GM19328 (cell line): ENCODE measurements at regions not wholly inside any gene's neighbourhood (a gene's known extent, or its start where the extent isn't known, plus 50 kb on each side); places are given as distances from the start of the nearest gene placed in this dataset.
"Not testable (repeated sequence)": the region's sequence is repeated elsewhere in the genome, so short reads cannot be mapped to it uniquely, and the experiment has no call there.

Experiments used
- ATAC-seq: cut with Tn5 transposase; IDR thresholded peaks from one replicate; pipeline ENCODE4 v1.9.1; 2021; ENCODE audit warnings: mild to moderate bottlenecking, moderate library complexity; ENCODE audit not compliant: unreplicated experiment

- ATAC-seq, result not testable (repeated sequence)
Observed at GRCh38 chr1:143845193-143845592, 126.6 kb downstream of the FAM72C start.

- not testable (repeated sequence) for ATAC-seq
Observed at GRCh38 chr1:143842058-143842457, 129.7 kb downstream of the FAM72C start.

- not testable (repeated sequence) for ATAC-seq
Observed at GRCh38 chr1:143839182-143839581, 132.6 kb downstream of the FAM72C start.

- not testable (repeated sequence) for ATAC-seq
Observed at GRCh38 chr1:143838598-143838929, 133.2 kb downstream of the FAM72C start.

- ATAC-seq, result not testable (repeated sequence)
Observed at GRCh38 chr1:143837924-143838597, 133.7 kb downstream of the FAM72C start.

GRCh38 chr1:143833376-143833775, 138.4 kb downstream of the FAM72C start:
- not testable (repeated sequence) for ATAC-seq

GRCh38 chr1:143832379-143832716, 139.4 kb downstream of the FAM72C start:
- not testable (repeated sequence) for ATAC-seq

- ATAC-seq, result not testable (repeated sequence)
Observed at GRCh38 chr1:143831479-143832378, 140.1 kb downstream of the FAM72C start.

GRCh38 chr1:143826162-143826561, 145.6 kb downstream of the FAM72C start:
- not testable (repeated sequence) for ATAC-seq

GRCh38 chr1:143824266-143824665, 147.5 kb downstream of the FAM72C start:
- not testable (repeated sequence) for ATAC-seq

- not testable (repeated sequence) for ATAC-seq
Observed at GRCh38 chr1:143820058-143820457, 151.7 kb downstream of the FAM72C start.

- not testable (repeated sequence) for ATAC-seq
Observed at GRCh38 chr1:143816369-143816768, 155.4 kb downstream of the FAM72C start.

GRCh38 chr1:143805374-143805773, 166.4 kb downstream of the FAM72C start:
- ATAC-seq, result not testable (repeated sequence)

GRCh38 chr1:143804707-143805356, 167.0 kb downstream of the FAM72C start:
- ATAC-seq, result not testable (repeated sequence)

GRCh38 chr1:143803927-143804411, 167.8 kb downstream of the FAM72C start:
- not testable (repeated sequence) for ATAC-seq

GRCh38 chr1:143803095-143803494, 168.7 kb downstream of the FAM72C start:
- ATAC-seq, result not testable (repeated sequence)

- ATAC-seq, result not testable (repeated sequence)
Observed at GRCh38 chr1:143799568-143800187, 172.1 kb downstream of the FAM72C start.

GRCh38 chr1:143796369-143796768, 175.4 kb downstream of the FAM72C start:
- not testable (repeated sequence) for ATAC-seq

- ATAC-seq, result not testable (repeated sequence)
Observed at GRCh38 chr1:143792047-143792937, 179.5 kb downstream of the FAM72C start.

GRCh38 chr1:143786381-143786780, 185.4 kb downstream of the FAM72C start:
- not testable (repeated sequence) for ATAC-seq
